HepG2 (cell line): ENCODE measurements at regions not wholly inside any gene's neighbourhood (a gene's known extent, or its start where the extent isn't known, plus 50 kb on each side); places are given as distances from the start of the nearest gene placed in this dataset.

ENCODE experiments used
- ATAC-seq: fragments of 200-7000 bp; cut with Tn5 transposase; 3 replicates; pipeline ENCODE4 v1.9.1; 2020; ENCODE audit warnings: mild to moderate bottlenecking, moderate library complexity
- BruUV-seq: library from RNA; stranded (reverse); fragments of 400-500 nt; replicated peaks from 2 replicates; lab custom pipeline; 2021; lab: Mats Ljungman, UMichigan
- CTCF ChIA-PET: fragments of 300-600 bp; formaldehyde crosslinking; extraction: SDS; loops from one replicate; lab custom pipeline; 2021; ENCODE audit warnings: low total read pairs, inconsistent platforms, low intra/inter-chr PET ratio; lab: Yijun Ruan, JAX
- POLR2A ChIA-PET: fragments of 350-600 bp; sonication (Branson Sonifier 250); formaldehyde crosslinking; loops from one replicate; lab custom pipeline; 2020; ENCODE audit warnings: antibody characterized with exemption, inconsistent platforms; lab: Yijun Ruan, JAX
- DNase-seq: peaks from one replicate; pipeline ENCODE4 v3.0.0-alpha.2; 2015; ENCODE audit warnings: low spot score
- FAIRE-seq: peaks from 3 replicates; lab custom pipeline; 2011; peaks lifted over from hg19 to GRCh38; lab: Jason Lieb, UNC
- H2AFZ ChIP-seq: one replicate; pipeline ENCODE4 v1.6.1; 2011; ENCODE audit warnings: low read length, inconsistent platforms
- H3K27ac ChIP-seq: fragments of 300-600 bp; 3 replicates; pipeline ENCODE4 v1.8.0; 2011; ENCODE audit warnings: mixed run types, mild to moderate bottlenecking, mixed read lengths, low read length, inconsistent platforms; ENCODE audit not compliant: insufficient read depth; ENCODE audit errors: extremely low read length
- H3K27me3 ChIP-seq, 2 experiments: fragments of 200-600 bp in 1 of 2; 2 replicates in 1 of 2; 3 replicates in 1 of 2; pipeline versions ENCODE4 v1.6.0 to v1.8.0; 2011; ENCODE audit warnings: low read length in 2 of 2, mild to moderate bottlenecking in 2 of 2, moderate library complexity in 2 of 2, inconsistent platforms in 1 of 2; ENCODE audit not compliant: insufficient read depth in 2 of 2, control insufficient read depth in 1 of 2
- H3K36me3 ChIP-seq, 2 experiments: fragments of 200-600 bp in 1 of 2; replicated peaks in 1 of 2; 2 replicates in 1 of 2; 3 replicates in 1 of 2; pipeline versions ENCODE4 v1.5.1 to v1.8.0; 2011; ENCODE audit warnings: low read length in 2 of 2, inconsistent platforms in 1 of 2; ENCODE audit not compliant: insufficient read depth in 2 of 2, control insufficient read depth in 1 of 2
- H3K4me1 ChIP-seq: 2 replicates; pipeline ENCODE4 v1.5.1; 2012; ENCODE audit warnings: low read length, inconsistent platforms; ENCODE audit not compliant: insufficient read depth
- H3K4me2 ChIP-seq: 2 replicates; pipeline ENCODE4 v1.6.0; 2011; ENCODE audit warnings: low read depth, low read length, inconsistent platforms
- H3K4me3 ChIP-seq, 3 experiments: fragments of 200-600 bp in 1 of 3; sonication (generic), shearing (Covaris generic) in 1 of 3; replicated peaks in 1 of 3; 2 replicates each; pipeline ENCODE4 v1.5.1; 2011 to 2016; ENCODE audit warnings: low read length in 3 of 3, inconsistent platforms in 2 of 3, low read depth in 2 of 3, mild to moderate bottlenecking in 2 of 3, control low read depth in 1 of 3, mixed read lengths in 1 of 3; ENCODE audit not compliant: insufficient read depth in 1 of 3
- H3K79me2 ChIP-seq: one replicate; pipeline ENCODE4 v1.6.1; 2011; ENCODE audit warnings: low read length, inconsistent platforms; ENCODE audit not compliant: insufficient read depth
- H3K9ac ChIP-seq: 2 replicates; pipeline ENCODE4 v1.6.0; 2011; ENCODE audit warnings: mild to moderate bottlenecking, low read depth, low read length, inconsistent platforms; ENCODE audit not compliant: insufficient read depth
- H3K9me3 ChIP-seq: 2 replicates; pipeline ENCODE4 v1.5.1; 2012; ENCODE audit warnings: mild to moderate bottlenecking, low read length
- H4K20me1 ChIP-seq: 2 replicates; pipeline ENCODE4 v1.6.0; 2011; ENCODE audit warnings: inconsistent platforms, mild to moderate bottlenecking, low read length, moderate library complexity; ENCODE audit not compliant: insufficient read depth
- ARHGAP35 ChIP-seq: sonication (generic); formaldehyde crosslinking; IDR thresholded peaks from 2 replicates; pipeline ENCODE4 v1.9.0; 2022; ENCODE audit warnings: mild to moderate bottlenecking, inconsistent platforms, moderate library complexity, missing genetic modification reagents, borderline replicate concordance
- FOSL1 ChIP-seq: sonication (generic); formaldehyde crosslinking; IDR thresholded peaks from 2 replicates; pipeline ENCODE4 v1.9.0; 2021; ENCODE audit warnings: missing genetic modification reagents, borderline replicate concordance
- HES4 ChIP-seq: sonication (generic); formaldehyde crosslinking; IDR thresholded peaks from 2 replicates; pipeline ENCODE4 v1.9.0; 2021; ENCODE audit warnings: mild to moderate bottlenecking, missing genetic modification reagents, borderline replicate concordance
- HNRNPUL1 ChIP-seq: fragments of 200-400 bp; formaldehyde crosslinking; IDR thresholded peaks from 2 replicates; pipeline ENCODE4 v1.6.1; 2017; ENCODE audit warnings: low read depth, mild to moderate bottlenecking, low read length, moderate library complexity
- ISL2 ChIP-seq: sonication (generic); formaldehyde crosslinking; IDR thresholded peaks from 2 replicates; pipeline ENCODE4 v1.5.0; 2020; ENCODE audit warnings: missing genetic modification reagents
- PAX8 ChIP-seq: sonication (generic); formaldehyde crosslinking; IDR thresholded peaks from 2 replicates; pipeline ENCODE4 v1.8.0; 2022; ENCODE audit warnings: mild to moderate bottlenecking, missing genetic modification reagents, borderline replicate concordance
- PHF20 ChIP-seq: sonication (generic); formaldehyde crosslinking; IDR thresholded peaks from 2 replicates; pipeline ENCODE4 v1.5.0; 2020; ENCODE audit warnings: mild to moderate bottlenecking, missing genetic modification reagents
- TOE1 ChIP-seq: sonication (generic); formaldehyde crosslinking; IDR thresholded peaks from 2 replicates; pipeline ENCODE4 v1.4.0; 2020; ENCODE audit warnings: mild to moderate bottlenecking, missing genetic modification reagents
- YEATS4 ChIP-seq: sonication (generic); formaldehyde crosslinking; IDR thresholded peaks from 2 replicates; pipeline ENCODE4 v1.4.0; 2020; ENCODE audit warnings: missing genetic modification reagents, borderline replicate concordance
- ZNF20 ChIP-seq: sonication (generic); formaldehyde crosslinking; IDR thresholded peaks from 2 replicates; pipeline ENCODE4 v1.4.0; 2020; ENCODE audit warnings: mild to moderate bottlenecking, moderate library complexity, missing genetic modification reagents
- ZNF335 ChIP-seq: sonication (generic); formaldehyde crosslinking; IDR thresholded peaks from 2 replicates; pipeline ENCODE4 v1.4.0; 2020; ENCODE audit warnings: missing genetic modification reagents
- ZNF496 ChIP-seq: sonication (generic); formaldehyde crosslinking; IDR thresholded peaks from 2 replicates; pipeline ENCODE4 v1.8.1; 2023; ENCODE audit warnings: mild to moderate bottlenecking, moderate library complexity, missing genetic modification reagents; ENCODE audit not compliant: insufficient replicate concordance
- ZNF512B ChIP-seq: sonication (generic); formaldehyde crosslinking; IDR thresholded peaks from 2 replicates; pipeline ENCODE4 v1.5.1; 2020; ENCODE audit warnings: missing genetic modification reagents, mild to moderate bottlenecking, borderline replicate concordance
- ZNF556 ChIP-seq: sonication (generic); formaldehyde crosslinking; IDR thresholded peaks from 2 replicates; pipeline ENCODE4 v1.4.0; 2020; ENCODE audit warnings: mild to moderate bottlenecking, missing genetic modification reagents, borderline replicate concordance
- ZNF597 ChIP-seq: sonication (generic); formaldehyde crosslinking; IDR thresholded peaks from 2 replicates; pipeline ENCODE4 v1.5.0; 2020; ENCODE audit warnings: missing genetic modification reagents
- ZNF780A ChIP-seq: sonication (generic); formaldehyde crosslinking; IDR thresholded peaks from 2 replicates; pipeline ENCODE4 v1.8.0; 2022; ENCODE audit warnings: mild to moderate bottlenecking, missing genetic modification reagents, moderate library complexity
- ZSCAN30 ChIP-seq: sonication (generic); formaldehyde crosslinking; IDR thresholded peaks from 2 replicates; pipeline ENCODE4 v1.5.0; 2020; ENCODE audit warnings: mild to moderate bottlenecking, missing genetic modification reagents
- WGBS: methylation state at CpG from one replicate; pipeline ENCODE4 v1.1.6; 2017; ENCODE audit warnings: low lambda C conversion rate; 5-methylcytosine and 5-hydroxymethylcytosine counted together
- in situ Hi-C: cut with HindIII; loops from 2 replicates; pipeline ENCODE4 v1.10.0; 2017; ENCODE audit warnings: low pct_unique_long_range_greater_than_20kb; ENCODE audit not compliant: extremely low pct_ligation_motif_present
- intact Hi-C: fragments of 100-400 bp; cut with micrococcal nuclease; formaldehyde crosslinking; loops from one replicate; pipeline ENCODE4 v1.10.0; 2022; ENCODE audit not compliant: unreplicated experiment
- TF ChIP-seq, protein P1 (sequence below): sonication (generic); formaldehyde crosslinking; IDR thresholded peaks from 2 replicates; pipeline ENCODE4 v1.5.1; 2020; ENCODE audit warnings: mild to moderate bottlenecking, missing genetic modification reagents, borderline replicate concordance
- TF ChIP-seq, protein P2 (sequence below): sonication (generic); formaldehyde crosslinking; IDR thresholded peaks from 2 replicates; pipeline ENCODE4 v1.8.1; 2023; ENCODE audit warnings: missing genetic modification reagents, inconsistent platforms, borderline replicate concordance

GRCh38 chr4:130738233-130738632, 1642.3 kb downstream of the C4orf33 start:
- Histone ChIP-seq H3K27me3 (no peaks in the 10 kb centered on the region), H3K9me3 (no peaks in the 10 kb centered on the region), H3K4me1 (no peaks in the 10 kb centered on the region), H2AFZ (no peak overlapping the region), H3K4me3 (no peak overlapping the region), H4K20me1 (no peaks in the 10 kb centered on the region), H3K4me2 (no peak overlapping the region), H3K36me3 (no peaks in the 10 kb centered on the region), H3K9ac (no peak overlapping the region), H3K79me2 (no peaks in the 10 kb centered on the region), H3K27ac (no peak overlapping the region)
- DNase-seq (no peak), ATAC-seq (no peak), FAIRE-seq (no peak)
- in situ Hi-C loops, result no loop called here
- BruUV-seq, result no TSS peak
- CTCF ChIA-PET, result no interaction called here
- intact Hi-C loops, result no loop called here
- POLR2A ChIA-PET, result no interaction called here
- 11% methylated on average over 3 of the region's 3 CpGs for WGBS
- TF ChIP-seq HNRNPUL1, result no peak
- no peak for TF ChIP-seq TOE1 (CRISPR knock-in tag)
- TF ChIP-seq ZNF496 (CRISPR knock-in tag), result no peak
- TF ChIP-seq, protein P1, sequence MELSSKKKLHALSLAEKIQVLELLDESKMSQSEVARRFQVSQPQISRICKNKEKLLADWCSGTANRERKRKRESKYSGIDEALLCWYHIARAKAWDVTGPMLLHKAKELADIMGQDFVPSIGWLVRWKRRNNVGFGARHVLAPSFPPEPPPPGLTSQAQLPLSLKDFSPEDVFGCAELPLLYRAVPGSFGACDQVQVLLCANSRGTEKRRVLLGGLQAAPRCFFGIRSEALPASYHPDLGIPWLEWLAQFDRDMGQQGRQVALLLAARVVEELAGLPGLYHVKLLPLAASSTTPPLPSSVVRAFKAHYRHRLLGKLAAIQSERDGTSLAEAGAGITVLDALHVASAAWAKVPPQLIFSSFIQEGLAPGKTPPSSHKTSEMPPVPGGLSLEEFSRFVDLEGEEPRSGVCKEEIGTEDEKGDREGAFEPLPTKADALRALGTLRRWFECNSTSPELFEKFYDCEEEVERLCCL, result no peak
- TF ChIP-seq PHF20 (CRISPR knock-in tag), result no peak
- no peak for TF ChIP-seq FOSL1
- no peak for TF ChIP-seq ZNF597 (CRISPR knock-in tag)
- no peak for TF ChIP-seq ZSCAN30 (CRISPR knock-in tag)
- no peak for TF ChIP-seq ZNF556 (CRISPR knock-in tag)
- no peak for TF ChIP-seq ZNF780A
- no peak for TF ChIP-seq HES4 (CRISPR knock-in tag)
- TF ChIP-seq, protein P2, sequence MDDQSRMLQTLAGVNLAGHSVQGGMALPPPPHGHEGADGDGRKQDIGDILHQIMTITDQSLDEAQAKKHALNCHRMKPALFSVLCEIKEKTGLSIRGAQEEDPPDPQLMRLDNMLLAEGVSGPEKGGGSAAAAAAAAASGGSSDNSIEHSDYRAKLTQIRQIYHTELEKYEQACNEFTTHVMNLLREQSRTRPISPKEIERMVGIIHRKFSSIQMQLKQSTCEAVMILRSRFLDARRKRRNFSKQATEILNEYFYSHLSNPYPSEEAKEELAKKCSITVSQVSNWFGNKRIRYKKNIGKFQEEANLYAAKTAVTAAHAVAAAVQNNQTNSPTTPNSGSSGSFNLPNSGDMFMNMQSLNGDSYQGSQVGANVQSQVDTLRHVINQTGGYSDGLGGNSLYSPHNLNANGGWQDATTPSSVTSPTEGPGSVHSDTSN (CRISPR knock-in tag), result no peak
- TF ChIP-seq ISL2 (CRISPR knock-in tag), result no peak
- TF ChIP-seq ARHGAP35 (CRISPR knock-in tag), result no peak
- TF ChIP-seq ZNF20, result no peak
- TF ChIP-seq ZNF335 (CRISPR knock-in tag), result no peak
- no peak for TF ChIP-seq PAX8 (CRISPR knock-in tag)
- no peak for TF ChIP-seq YEATS4
- no peak for TF ChIP-seq ZNF512B (CRISPR knock-in tag)
